ENCODE measurements at regions not wholly inside any gene's neighbourhood (a gene's known extent, or its start where the extent isn't known, plus 50 kb on each side); places are given as distances from the start of the nearest gene placed in this dataset.

DNA sequence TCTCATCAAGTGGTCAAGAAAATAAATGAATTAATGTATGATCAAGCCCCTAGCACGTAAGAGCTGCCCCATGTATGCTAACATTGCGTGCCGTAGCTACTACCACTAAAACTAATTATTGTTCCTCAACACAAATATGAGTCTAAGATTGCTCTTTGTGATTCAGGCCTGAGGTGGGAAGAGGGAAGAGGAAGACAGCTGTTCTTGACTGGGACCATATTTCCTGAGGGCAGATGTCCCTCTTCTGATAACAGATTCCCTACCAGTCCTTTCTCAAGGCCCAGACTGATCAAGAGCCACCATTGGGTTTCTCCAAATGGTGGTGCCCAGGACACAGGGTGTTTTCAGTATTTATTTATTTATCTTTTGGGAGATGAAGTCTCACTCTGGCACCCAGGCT, 87.2 kb upstream of the CADM1 start:
- POLR2A ChIA-PET: no interaction called here
- Histone ChIP-seq H3K36me3 (ENCODE audit: control insufficient read depth, insufficient read depth, low read length) (no peaks in the 10 kb centered on the region), H3K4me3 (ENCODE audit: low read depth in 2 of 2, low read length in 2 of 2) (no peak overlapping the region), H3K27me3 (ENCODE audit: control insufficient read depth, insufficient read depth, low read length) (no peaks in the 10 kb centered on the region), H3K27ac (ENCODE audit: low read length) (no peak overlapping the region), H3K4me1 (ENCODE audit: control insufficient read depth, insufficient read depth, low read length) (no peaks in the 10 kb centered on the region), H3K9me3 (ENCODE audit: control insufficient read depth, insufficient read depth, low read depth, low read length) (peaks cover 3% of the 10 kb centered on the region; the same call in 1 of the 2 replicates)
- ATAC-seq: no peak
- no peak for DNase-seq (ENCODE audit: low read depth, low spot score)
- TF ChIP-seq POLR2AphosphoS5 (IDR thresholded peaks at IDR 0.05; ENCODE audit: low read depth, low read length) (no peak), SIN3A (IDR thresholded peaks at IDR 0.05; ENCODE audit: borderline replicate concordance, insufficient read depth, low read depth, low read length) (no peak), TCF7L2 (IDR thresholded peaks at IDR 0.05; ENCODE audit: low read depth, low read length) (no peak)
- TF ChIP-seq, protein P1, sequence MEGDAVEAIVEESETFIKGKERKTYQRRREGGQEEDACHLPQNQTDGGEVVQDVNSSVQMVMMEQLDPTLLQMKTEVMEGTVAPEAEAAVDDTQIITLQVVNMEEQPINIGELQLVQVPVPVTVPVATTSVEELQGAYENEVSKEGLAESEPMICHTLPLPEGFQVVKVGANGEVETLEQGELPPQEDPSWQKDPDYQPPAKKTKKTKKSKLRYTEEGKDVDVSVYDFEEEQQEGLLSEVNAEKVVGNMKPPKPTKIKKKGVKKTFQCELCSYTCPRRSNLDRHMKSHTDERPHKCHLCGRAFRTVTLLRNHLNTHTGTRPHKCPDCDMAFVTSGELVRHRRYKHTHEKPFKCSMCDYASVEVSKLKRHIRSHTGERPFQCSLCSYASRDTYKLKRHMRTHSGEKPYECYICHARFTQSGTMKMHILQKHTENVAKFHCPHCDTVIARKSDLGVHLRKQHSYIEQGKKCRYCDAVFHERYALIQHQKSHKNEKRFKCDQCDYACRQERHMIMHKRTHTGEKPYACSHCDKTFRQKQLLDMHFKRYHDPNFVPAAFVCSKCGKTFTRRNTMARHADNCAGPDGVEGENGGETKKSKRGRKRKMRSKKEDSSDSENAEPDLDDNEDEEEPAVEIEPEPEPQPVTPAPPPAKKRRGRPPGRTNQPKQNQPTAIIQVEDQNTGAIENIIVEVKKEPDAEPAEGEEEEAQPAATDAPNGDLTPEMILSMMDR (IDR thresholded peaks at IDR 0.05): no peak
- TF ChIP-seq, protein P2, sequence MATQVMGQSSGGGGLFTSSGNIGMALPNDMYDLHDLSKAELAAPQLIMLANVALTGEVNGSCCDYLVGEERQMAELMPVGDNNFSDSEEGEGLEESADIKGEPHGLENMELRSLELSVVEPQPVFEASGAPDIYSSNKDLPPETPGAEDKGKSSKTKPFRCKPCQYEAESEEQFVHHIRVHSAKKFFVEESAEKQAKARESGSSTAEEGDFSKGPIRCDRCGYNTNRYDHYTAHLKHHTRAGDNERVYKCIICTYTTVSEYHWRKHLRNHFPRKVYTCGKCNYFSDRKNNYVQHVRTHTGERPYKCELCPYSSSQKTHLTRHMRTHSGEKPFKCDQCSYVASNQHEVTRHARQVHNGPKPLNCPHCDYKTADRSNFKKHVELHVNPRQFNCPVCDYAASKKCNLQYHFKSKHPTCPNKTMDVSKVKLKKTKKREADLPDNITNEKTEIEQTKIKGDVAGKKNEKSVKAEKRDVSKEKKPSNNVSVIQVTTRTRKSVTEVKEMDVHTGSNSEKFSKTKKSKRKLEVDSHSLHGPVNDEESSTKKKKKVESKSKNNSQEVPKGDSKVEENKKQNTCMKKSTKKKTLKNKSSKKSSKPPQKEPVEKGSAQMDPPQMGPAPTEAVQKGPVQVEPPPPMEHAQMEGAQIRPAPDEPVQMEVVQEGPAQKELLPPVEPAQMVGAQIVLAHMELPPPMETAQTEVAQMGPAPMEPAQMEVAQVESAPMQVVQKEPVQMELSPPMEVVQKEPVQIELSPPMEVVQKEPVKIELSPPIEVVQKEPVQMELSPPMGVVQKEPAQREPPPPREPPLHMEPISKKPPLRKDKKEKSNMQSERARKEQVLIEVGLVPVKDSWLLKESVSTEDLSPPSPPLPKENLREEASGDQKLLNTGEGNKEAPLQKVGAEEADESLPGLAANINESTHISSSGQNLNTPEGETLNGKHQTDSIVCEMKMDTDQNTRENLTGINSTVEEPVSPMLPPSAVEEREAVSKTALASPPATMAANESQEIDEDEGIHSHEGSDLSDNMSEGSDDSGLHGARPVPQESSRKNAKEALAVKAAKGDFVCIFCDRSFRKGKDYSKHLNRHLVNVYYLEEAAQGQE (IDR thresholded peaks at IDR 0.05; ENCODE audit: insufficient read depth in 1 of 2, low read depth in 2 of 2, low read length in 1 of 2): no peak
- intact Hi-C loops (cut with micrococcal nuclease; ENCODE audit: unreplicated experiment): no loop called here
- CTCF ChIA-PET: no interaction called here
- BruUV-seq (replicated peaks): no TSS peak
- in situ Hi-C loops (cut with HindIII; ENCODE audit: low pct_unique_long_range_greater_than_20kb, low sequenced_read_pairs): no loop called here

DNA sequence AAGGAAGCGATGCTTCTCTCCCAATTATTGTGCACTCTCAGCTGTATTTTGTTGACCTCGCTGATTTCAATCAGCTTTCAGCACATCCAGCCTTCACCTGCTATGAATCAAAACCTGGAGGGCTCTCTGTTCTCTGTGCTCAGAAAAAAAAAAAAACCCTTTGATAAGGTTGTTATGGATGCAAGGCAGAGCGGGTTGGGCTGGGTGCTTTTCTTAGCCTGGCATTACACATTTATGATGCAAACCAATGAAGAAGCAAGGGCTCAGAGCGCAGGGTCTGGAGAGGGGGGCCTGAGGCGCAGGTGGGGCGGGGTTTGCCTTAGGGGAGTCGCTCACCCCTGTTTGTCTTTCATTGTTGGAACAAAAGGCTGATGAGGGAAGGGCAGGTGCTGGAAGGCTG, 86.0 kb upstream of the CADM1 start:
- no peaks in the 10 kb centered on the region for H3K36me3 ChIP-seq (ENCODE audit: control insufficient read depth, insufficient read depth, low read length)
- TF ChIP-seq, protein P2 (IDR thresholded peaks at IDR 0.05; ENCODE audit: insufficient read depth in 1 of 2, low read depth in 2 of 2, low read length in 1 of 2): no peak
- no peak for TF ChIP-seq TCF7L2 (IDR thresholded peaks at IDR 0.05; ENCODE audit: low read depth, low read length)
- TF ChIP-seq, protein P1 (IDR thresholded peaks at IDR 0.05): no peak
- TF ChIP-seq SIN3A (IDR thresholded peaks at IDR 0.05; ENCODE audit: borderline replicate concordance, insufficient read depth, low read depth, low read length): no peak
- TF ChIP-seq POLR2AphosphoS5 (IDR thresholded peaks at IDR 0.05; ENCODE audit: low read depth, low read length): no peak
- in situ Hi-C loops (cut with HindIII; ENCODE audit: low pct_unique_long_range_greater_than_20kb, low sequenced_read_pairs): no loop called here
- no peak overlapping the region for H3K27ac ChIP-seq (ENCODE audit: low read length)
- DNase-seq (ENCODE audit: low read depth, low spot score) (no peak), ATAC-seq (no peak)
- CTCF ChIA-PET: no interaction called here
- no TSS peak for BruUV-seq (replicated peaks)
- intact Hi-C loops (cut with micrococcal nuclease; ENCODE audit: unreplicated experiment): no loop called here
- H3K4me1 ChIP-seq (ENCODE audit: control insufficient read depth, insufficient read depth, low read length): no peaks in the 10 kb centered on the region
- no peak overlapping the region for H3K4me3 ChIP-seq (ENCODE audit: low read depth in 2 of 2, low read length in 2 of 2)
- POLR2A ChIA-PET: no interaction called here
- no peaks in the 10 kb centered on the region for H3K27me3 ChIP-seq (ENCODE audit: control insufficient read depth, insufficient read depth, low read length)
- H3K9me3 ChIP-seq (ENCODE audit: control insufficient read depth, insufficient read depth, low read depth, low read length): peaks cover 3% of the 10 kb centered on the region; the same call in 1 of the 2 replicates
